ENCODE measurements at regions not wholly inside any gene's neighbourhood (a gene's known extent, or its start where the extent isn't known, plus 50 kb on each side); places are given as distances from the start of the nearest gene placed in this dataset.

DNA sequence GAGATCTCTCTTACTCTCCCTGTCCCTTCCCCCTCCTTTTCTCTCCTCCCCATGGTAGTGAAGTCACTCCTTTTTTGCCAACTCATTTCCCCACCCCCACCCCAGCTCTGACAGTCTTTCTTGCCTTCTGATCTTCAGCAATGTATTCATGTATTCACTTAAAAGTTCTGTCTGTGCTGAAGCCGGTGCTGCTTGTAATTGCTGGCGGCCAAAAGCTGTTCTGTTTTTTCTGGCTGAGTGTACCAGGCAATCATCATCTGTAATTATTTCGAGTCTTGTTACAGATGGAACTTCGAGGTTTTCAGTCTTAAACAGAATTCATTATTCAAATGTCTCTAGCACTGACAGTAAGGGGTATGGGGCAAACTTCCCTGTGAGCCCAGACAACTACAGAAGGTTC lies 99.5 kb downstream of the SPATA19 start:
- H3K4me1 ChIP-seq (ENCODE audit: control insufficient read depth, insufficient read depth, low read length) = no peaks in the 10 kb centered on the region
- H2BK15ac ChIP-seq (ENCODE audit: low read depth, low read length) = no peak overlapping the region
- intact Hi-C loops (cut with micrococcal nuclease) = no loop called here
- H3K4me2 ChIP-seq (ENCODE audit: low read depth, low read length) = no peak overlapping the region
- H3K18ac ChIP-seq (ENCODE audit: low read depth, low read length) = no peak overlapping the region
- dilution Hi-C loops (cut with HindIII; ENCODE audit: low sequenced_read_pairs, unreplicated experiment) = no loop called here
- no peaks in the 10 kb centered on the region for H3K36me3 ChIP-seq (ENCODE audit: control insufficient read depth, insufficient read depth, low read length)
- no peak overlapping the region for H3K56ac ChIP-seq (ENCODE audit: extremely low read depth, insufficient read depth, low read length)
- no peak overlapping the region for H2BK20ac ChIP-seq (ENCODE audit: low read depth, low read length)
- H3K9me3 ChIP-seq (ENCODE audit: control insufficient read depth, insufficient read depth, low read length) = peaks cover 34% of the 10 kb centered on the region
- H2BK120ac ChIP-seq (ENCODE audit: low read depth, low read length) = no peak overlapping the region
- H3K27me3 ChIP-seq (ENCODE audit: control insufficient read depth, insufficient read depth, low read length) = no peaks in the 10 kb centered on the region
- H3K79me1 ChIP-seq (ENCODE audit: low read depth in 1 of 2, low read length in 2 of 2) = no peaks in the 10 kb centered on the region
- no peak overlapping the region for H4K91ac ChIP-seq (ENCODE audit: insufficient read depth, low read depth, low read length)
- H4K20me1 ChIP-seq (ENCODE audit: insufficient read depth, low read length) = no peaks in the 10 kb centered on the region
- no peak overlapping the region for H2AK9ac ChIP-seq (replicated peaks; ENCODE audit: low read depth, low read length, poor library complexity)
- H3K14ac ChIP-seq (replicated peaks; ENCODE audit: low read depth, low read length) = no peak overlapping the region
- no peak overlapping the region for H3K4ac ChIP-seq (ENCODE audit: low read depth, low read length)
- no peak overlapping the region for H4K5ac ChIP-seq (ENCODE audit: low read depth, low read length)
- WGBS, 2 experiments (ENCODE audit: extremely low coverage in 2 of 2, insufficient read length in 1 of 2) = no CpG with 5 or more reads among the region's 4 CpGs
- no peak overlapping the region for H2BK5ac ChIP-seq (ENCODE audit: low read depth, low read length, poor library complexity, severe bottlenecking)
- no peak overlapping the region for H2AK5ac ChIP-seq (ENCODE audit: low read depth, low read length)
- no TSS peak for BruUV-seq (replicated peaks)
- no peak overlapping the region for H3K27ac ChIP-seq (ENCODE audit: insufficient read depth, low read length)
- TF ChIP-seq, protein P1, sequence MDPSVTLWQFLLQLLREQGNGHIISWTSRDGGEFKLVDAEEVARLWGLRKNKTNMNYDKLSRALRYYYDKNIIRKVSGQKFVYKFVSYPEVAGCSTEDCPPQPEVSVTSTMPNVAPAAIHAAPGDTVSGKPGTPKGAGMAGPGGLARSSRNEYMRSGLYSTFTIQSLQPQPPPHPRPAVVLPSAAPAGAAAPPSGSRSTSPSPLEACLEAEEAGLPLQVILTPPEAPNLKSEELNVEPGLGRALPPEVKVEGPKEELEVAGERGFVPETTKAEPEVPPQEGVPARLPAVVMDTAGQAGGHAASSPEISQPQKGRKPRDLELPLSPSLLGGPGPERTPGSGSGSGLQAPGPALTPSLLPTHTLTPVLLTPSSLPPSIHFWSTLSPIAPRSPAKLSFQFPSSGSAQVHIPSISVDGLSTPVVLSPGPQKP (IDR thresholded peaks at IDR 0.05; ENCODE audit: borderline replicate concordance, low read depth, low read length) = no peak
- no peak for TF ChIP-seq RAD21 (IDR thresholded peaks at IDR 0.05; ENCODE audit: low read length)
- TF ChIP-seq CHD1 (IDR thresholded peaks at IDR 0.05; ENCODE audit: low read depth, low read length) = no peak
- no peak for TF ChIP-seq CEBPB (IDR thresholded peaks at IDR 0.05; ENCODE audit: low read depth, low read length)
- no peak for TF ChIP-seq FOS (IDR thresholded peaks at IDR 0.05; ENCODE audit: low read depth, low read length)
- no peak for TF ChIP-seq RFX5 (IDR thresholded peaks at IDR 0.05; ENCODE audit: low read depth, low read length)
- TF ChIP-seq MXI1 (IDR thresholded peaks at IDR 0.05; ENCODE audit: borderline replicate concordance, low read depth, low read length) = no peak
- no peak for TF ChIP-seq MAFK (IDR thresholded peaks at IDR 0.05; ENCODE audit: low read depth, low read length)
- TF ChIP-seq BHLHE40 (IDR thresholded peaks at IDR 0.05; ENCODE audit: low read depth, low read length) = no peak
- no peak for TF ChIP-seq RCOR1 (IDR thresholded peaks at IDR 0.05; ENCODE audit: insufficient replicate concordance, low read length)
- no peak for TF ChIP-seq MAZ (IDR thresholded peaks at IDR 0.05; ENCODE audit: borderline replicate concordance, low read depth, low read length)
- no peak for TF ChIP-seq NFE2L2 (IDR thresholded peaks at IDR 0.05; ENCODE audit: low read depth, low read length)
- TF ChIP-seq, protein P2, sequence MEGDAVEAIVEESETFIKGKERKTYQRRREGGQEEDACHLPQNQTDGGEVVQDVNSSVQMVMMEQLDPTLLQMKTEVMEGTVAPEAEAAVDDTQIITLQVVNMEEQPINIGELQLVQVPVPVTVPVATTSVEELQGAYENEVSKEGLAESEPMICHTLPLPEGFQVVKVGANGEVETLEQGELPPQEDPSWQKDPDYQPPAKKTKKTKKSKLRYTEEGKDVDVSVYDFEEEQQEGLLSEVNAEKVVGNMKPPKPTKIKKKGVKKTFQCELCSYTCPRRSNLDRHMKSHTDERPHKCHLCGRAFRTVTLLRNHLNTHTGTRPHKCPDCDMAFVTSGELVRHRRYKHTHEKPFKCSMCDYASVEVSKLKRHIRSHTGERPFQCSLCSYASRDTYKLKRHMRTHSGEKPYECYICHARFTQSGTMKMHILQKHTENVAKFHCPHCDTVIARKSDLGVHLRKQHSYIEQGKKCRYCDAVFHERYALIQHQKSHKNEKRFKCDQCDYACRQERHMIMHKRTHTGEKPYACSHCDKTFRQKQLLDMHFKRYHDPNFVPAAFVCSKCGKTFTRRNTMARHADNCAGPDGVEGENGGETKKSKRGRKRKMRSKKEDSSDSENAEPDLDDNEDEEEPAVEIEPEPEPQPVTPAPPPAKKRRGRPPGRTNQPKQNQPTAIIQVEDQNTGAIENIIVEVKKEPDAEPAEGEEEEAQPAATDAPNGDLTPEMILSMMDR (conservative IDR thresholded peaks at IDR 0.05; ENCODE audit: low read depth, low read length) = no peak
- TF ChIP-seq USF2 (IDR thresholded peaks at IDR 0.05; ENCODE audit: low read depth, low read length) = no peak
- in situ Hi-C loops (cut with MboI; ENCODE audit: low sequenced_read_pairs) = no loop called here
- DNase-seq (no peak), ATAC-seq (ENCODE audit: low read depth) (no peak)
- no peak overlapping the region for H3K4me3 ChIP-seq (ENCODE audit: insufficient read depth, low read depth, low read length)
- no peak overlapping the region for H4K8ac ChIP-seq (ENCODE audit: low read depth in 2 of 2, low read length in 2 of 2)
- H3K9me1 ChIP-seq (ENCODE audit: insufficient read depth, low read length) = no peaks in the 10 kb centered on the region
- H3K9ac ChIP-seq (ENCODE audit: low read depth, low read length) = no peak overlapping the region
- no peak overlapping the region for H3K23ac ChIP-seq (ENCODE audit: low read depth, low read length)
- POLR2A ChIA-PET (ENCODE audit: unreplicated experiment) = no interaction called here
- no peak overlapping the region for H2AFZ ChIP-seq (replicated peaks; ENCODE audit: low read length, poor library complexity)
- CTCF ChIA-PET = interaction anchor here (0.7 kb wide), 1 partner anchor 336 kb away, joined by 5 read pairs; no protein-coding TSS in a partner anchor
